Loucy (cell line): ENCODE measurements at regions not wholly inside any gene's neighbourhood (a gene's known extent, or its start where the extent isn't known, plus 50 kb on each side); places are given as distances from the start of the nearest gene placed in this dataset.

Experiments
- H2AFZ ChIP-seq: fragments of 200-600 bp; sonication (generic); 2 replicates; pipeline ENCODE4 v1.6.0; 2016; ENCODE audit warnings: antibody characterized with exemption, mild to moderate bottlenecking, low read length, moderate library complexity
- H3F3A ChIP-seq: fragments of 200-600 bp; 2 replicates; pipeline ENCODE4 v1.6.0; 2016; ENCODE audit warnings: antibody characterized with exemption, low read depth, mild to moderate bottlenecking
- H3K27me3 ChIP-seq: fragments of 200-600 bp; sonication (generic); 2 replicates; pipeline ENCODE4 v1.6.1; 2014; ENCODE audit warnings: low read length, mild to moderate bottlenecking; ENCODE audit not compliant: insufficient read depth, poor library complexity, severe bottlenecking
- H3K36me3 ChIP-seq: fragments of 200-600 bp; sonication (generic); 2 replicates; pipeline ENCODE4 v1.6.1; 2016; ENCODE audit warnings: low read length; ENCODE audit not compliant: insufficient read depth
- H3K4me1 ChIP-seq: fragments of 200-600 bp; sonication (generic); 2 replicates; pipeline ENCODE4 v1.5.1; 2014; ENCODE audit warnings: low read length, mild to moderate bottlenecking; ENCODE audit not compliant: insufficient read depth, poor library complexity, severe bottlenecking
- H3K4me2 ChIP-seq: fragments of 200-600 bp; sonication (generic); 2 replicates; pipeline ENCODE4 v1.6.0; 2014; ENCODE audit warnings: antibody characterized with exemption, low read length, low read depth, mild to moderate bottlenecking; ENCODE audit not compliant: poor library complexity, severe bottlenecking
- H3K4me3 ChIP-seq: fragments of 200-600 bp; sonication (generic); 2 replicates; pipeline ENCODE4 v1.5.1; 2014; ENCODE audit warnings: low read length, mild to moderate bottlenecking, mixed read lengths; ENCODE audit not compliant: poor library complexity, severe bottlenecking
- H3K79me2 ChIP-seq: fragments of 200-600 bp; sonication (generic); 2 replicates; pipeline ENCODE4 v1.6.1; 2014; ENCODE audit warnings: low read length; ENCODE audit not compliant: insufficient read depth
- H3K9ac ChIP-seq: fragments of 200-600 bp; sonication (generic); 2 replicates; pipeline ENCODE4 v1.6.0; 2014; ENCODE audit warnings: mild to moderate bottlenecking, low read depth, low read length, moderate library complexity; ENCODE audit not compliant: poor library complexity, severe bottlenecking
- H3K9me2 ChIP-seq: fragments of 200-600 bp; sonication (generic); replicated peaks from 2 replicates; pipeline ENCODE4 v1.6.1; 2016; ENCODE audit warnings: low read depth, low read length, mixed read lengths
- H3K9me3 ChIP-seq: fragments of 200-600 bp; sonication (generic); 2 replicates; pipeline ENCODE4 v1.6.1; 2014; ENCODE audit warnings: mild to moderate bottlenecking, antibody characterized with exemption, low read length, low read depth; ENCODE audit not compliant: insufficient read depth
- H4K20me1 ChIP-seq: fragments of 200-600 bp; sonication (generic); 2 replicates; pipeline ENCODE4 v1.6.0; 2014; ENCODE audit warnings: antibody characterized with exemption, low read length, mild to moderate bottlenecking; ENCODE audit not compliant: insufficient read depth, poor library complexity, severe bottlenecking
- EZH2phosphoT487 ChIP-seq: fragments of 200-600 bp; IDR thresholded peaks from 2 replicates; pipeline ENCODE4 v1.6.1; 2018; ENCODE audit warnings: antibody characterized with exemption, mild to moderate bottlenecking, moderate library complexity, borderline replicate concordance
- TF ChIP-seq, protein P1 (sequence below): fragments of 200-600 bp; sonication (generic); conservative IDR thresholded peaks from 2 replicates; pipeline ENCODE4 v1.5.1; 2014; ENCODE audit warnings: mild to moderate bottlenecking, antibody characterized with exemption, low read length

DNA sequence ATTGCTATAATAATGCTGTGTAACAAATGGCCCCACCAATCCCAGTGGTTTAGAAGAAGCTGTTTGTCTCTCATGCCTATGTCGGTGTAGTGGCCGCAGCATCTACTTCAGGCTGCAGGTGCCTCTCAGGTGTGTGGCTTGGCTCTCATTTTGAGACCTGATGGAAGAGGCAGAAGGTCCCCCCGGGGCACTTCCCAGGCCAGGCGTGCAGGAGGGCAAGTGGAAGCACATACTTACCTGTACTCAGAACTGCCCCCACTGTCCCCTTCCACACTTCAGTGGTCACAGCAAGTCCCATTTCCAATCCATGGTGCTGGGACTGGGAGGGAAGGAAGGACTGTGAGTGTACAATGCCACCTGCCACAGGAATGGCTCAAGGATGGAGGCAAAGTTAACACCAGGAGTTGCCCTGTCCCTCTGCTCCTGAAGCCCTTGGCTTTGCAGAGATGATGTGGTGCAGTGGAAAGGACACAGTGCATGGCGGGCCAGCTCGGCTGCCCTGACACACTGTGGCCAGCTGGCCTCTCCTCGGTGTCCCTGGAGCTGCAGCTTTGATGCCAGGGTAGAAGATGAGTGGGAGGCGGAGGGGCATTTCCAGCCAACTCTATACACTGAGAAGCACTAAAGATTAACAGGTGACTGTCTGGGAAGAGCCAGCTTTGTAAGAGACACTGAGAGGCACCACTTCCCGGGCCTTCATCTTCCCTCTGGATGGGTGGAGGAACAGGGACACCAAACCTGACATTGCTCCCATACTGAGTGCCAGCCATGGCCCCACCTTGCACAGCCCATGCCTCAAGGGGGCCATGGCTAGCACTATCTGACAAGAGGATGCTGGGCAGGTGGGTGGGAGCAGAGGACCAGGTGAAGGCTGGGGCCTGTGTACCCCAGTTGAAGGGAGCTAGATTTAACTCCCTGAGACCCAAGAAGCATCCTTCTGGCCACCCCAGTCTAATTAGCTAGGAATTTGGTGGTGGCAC is 105.9 kb downstream of the METRNL start:
- H3K9ac ChIP-seq: no peak overlapping the region
- H3K4me2 ChIP-seq: no peak overlapping the region
- no peaks in the 10 kb centered on the region for H3K27me3 ChIP-seq
- no peaks in the 10 kb centered on the region for H3K79me2 ChIP-seq
- H2AFZ ChIP-seq: no peak overlapping the region
- no peaks in the 10 kb centered on the region for H4K20me1 ChIP-seq
- H3K9me3 ChIP-seq: peaks cover 7% of the 10 kb centered on the region; the same call in 1 of the 2 replicates
- no peak overlapping the region for H3K4me3 ChIP-seq
- H3K4me1 ChIP-seq: no peaks in the 10 kb centered on the region
- H3F3A ChIP-seq: no peaks in the 10 kb centered on the region
- H3K36me3 ChIP-seq: no peaks in the 10 kb centered on the region
- no peaks in the 10 kb centered on the region for H3K9me2 ChIP-seq
- TF ChIP-seq, protein P1, sequence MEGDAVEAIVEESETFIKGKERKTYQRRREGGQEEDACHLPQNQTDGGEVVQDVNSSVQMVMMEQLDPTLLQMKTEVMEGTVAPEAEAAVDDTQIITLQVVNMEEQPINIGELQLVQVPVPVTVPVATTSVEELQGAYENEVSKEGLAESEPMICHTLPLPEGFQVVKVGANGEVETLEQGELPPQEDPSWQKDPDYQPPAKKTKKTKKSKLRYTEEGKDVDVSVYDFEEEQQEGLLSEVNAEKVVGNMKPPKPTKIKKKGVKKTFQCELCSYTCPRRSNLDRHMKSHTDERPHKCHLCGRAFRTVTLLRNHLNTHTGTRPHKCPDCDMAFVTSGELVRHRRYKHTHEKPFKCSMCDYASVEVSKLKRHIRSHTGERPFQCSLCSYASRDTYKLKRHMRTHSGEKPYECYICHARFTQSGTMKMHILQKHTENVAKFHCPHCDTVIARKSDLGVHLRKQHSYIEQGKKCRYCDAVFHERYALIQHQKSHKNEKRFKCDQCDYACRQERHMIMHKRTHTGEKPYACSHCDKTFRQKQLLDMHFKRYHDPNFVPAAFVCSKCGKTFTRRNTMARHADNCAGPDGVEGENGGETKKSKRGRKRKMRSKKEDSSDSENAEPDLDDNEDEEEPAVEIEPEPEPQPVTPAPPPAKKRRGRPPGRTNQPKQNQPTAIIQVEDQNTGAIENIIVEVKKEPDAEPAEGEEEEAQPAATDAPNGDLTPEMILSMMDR: no peak
- TF ChIP-seq EZH2phosphoT487: no peak

DNA sequence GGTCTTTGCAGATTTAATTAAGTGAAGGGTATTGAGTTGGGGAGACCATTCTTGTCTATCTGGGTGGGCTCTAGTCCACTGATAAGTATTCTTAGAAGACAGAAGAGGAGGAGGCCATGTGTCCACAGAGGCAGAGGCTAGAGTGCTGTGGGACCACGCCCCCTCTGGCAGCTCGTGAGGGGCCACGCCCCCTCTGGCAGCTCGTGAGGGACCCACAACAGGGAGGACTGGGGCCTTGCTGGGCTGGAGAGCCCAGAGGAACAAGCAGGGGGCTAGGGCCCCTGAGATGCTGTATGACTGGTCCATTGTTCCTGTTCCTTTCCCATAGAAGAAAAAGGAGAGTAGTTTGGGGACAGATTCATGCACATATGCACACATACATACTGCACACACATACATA is 106.8 kb downstream of the METRNL start:
- Histone ChIP-seq H3K79me2 (no peaks in the 10 kb centered on the region), H2AFZ (no peak overlapping the region), H3K4me1 (no peaks in the 10 kb centered on the region), H3K9ac (no peak overlapping the region), H3K27me3 (no peaks in the 10 kb centered on the region), H3K9me2 (no peaks in the 10 kb centered on the region), H3K9me3 (peaks cover 7% of the 10 kb centered on the region; the same call in 1 of the 2 replicates), H3K4me3 (no peak overlapping the region), H3F3A (no peaks in the 10 kb centered on the region), H4K20me1 (no peaks in the 10 kb centered on the region), H3K36me3 (no peaks in the 10 kb centered on the region), H3K4me2 (no peak overlapping the region)
- no peak for TF ChIP-seq EZH2phosphoT487
- TF ChIP-seq, protein P1: no peak

DNA sequence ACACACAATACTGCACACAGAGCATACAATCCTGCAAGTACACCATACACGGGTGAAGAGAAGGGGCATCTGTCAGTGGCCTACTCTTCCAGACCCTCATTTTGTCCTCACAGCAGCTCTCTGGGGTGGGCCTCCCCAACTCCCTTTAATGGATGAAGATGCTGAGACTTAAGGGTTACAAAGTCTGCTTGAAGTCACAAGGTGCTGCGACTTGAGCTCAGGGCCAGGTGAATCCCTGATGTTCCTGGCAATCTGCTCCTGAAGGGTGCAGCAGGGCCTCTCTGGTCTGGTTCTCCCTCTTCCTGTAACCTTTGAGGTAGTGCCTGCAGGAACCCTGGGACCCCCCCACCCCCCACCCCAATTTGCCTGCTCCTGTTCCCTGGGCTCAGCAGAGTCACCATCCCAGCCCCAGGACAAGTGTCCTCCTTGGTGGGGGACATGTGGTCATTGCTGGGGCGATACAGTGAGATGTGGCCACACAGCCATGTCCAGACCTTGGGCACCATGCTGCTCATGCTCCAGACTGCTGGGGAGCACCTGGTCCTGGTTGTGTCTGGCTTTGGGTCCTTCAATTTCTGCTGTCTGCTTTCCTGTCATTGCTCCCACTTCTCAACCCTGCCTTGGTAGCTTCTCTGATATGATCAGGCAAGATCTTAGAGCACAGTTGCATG is 107.5 kb downstream of the METRNL start:
- Histone ChIP-seq H3K9ac (no peak overlapping the region), H3K27me3 (no peaks in the 10 kb centered on the region)

More for the DNA sequence above, 107.5 kb downstream of the METRNL start:
- H3K4me2 ChIP-seq: no peak overlapping the region
- no peaks in the 10 kb centered on the region for H3K9me2 ChIP-seq
- peaks cover 7% of the 10 kb centered on the region; the same call in 1 of the 2 replicates for H3K9me3 ChIP-seq
- no peak overlapping the region for H2AFZ ChIP-seq
- no peaks in the 10 kb centered on the region for H3K79me2 ChIP-seq
- no peaks in the 10 kb centered on the region for H3F3A ChIP-seq
- H3K4me1 ChIP-seq: no peaks in the 10 kb centered on the region
- H4K20me1 ChIP-seq: no peaks in the 10 kb centered on the region
- no peak overlapping the region for H3K4me3 ChIP-seq
- TF ChIP-seq, protein P1: no peak
- no peak for TF ChIP-seq EZH2phosphoT487
- no peaks in the 10 kb centered on the region for H3K36me3 ChIP-seq
